Iris pigment epithelial cell (primary cell): ENCODE measurements at regions not wholly inside any gene's neighbourhood (a gene's known extent, or its start where the extent isn't known, plus 50 kb on each side); places are given as distances from the start of the nearest gene placed in this dataset.

Experiments
- DNase-seq: peaks from one replicate; pipeline ENCODE4 v3.0.0-alpha.2; 2011; ENCODE audit warnings: low read depth

DNA sequence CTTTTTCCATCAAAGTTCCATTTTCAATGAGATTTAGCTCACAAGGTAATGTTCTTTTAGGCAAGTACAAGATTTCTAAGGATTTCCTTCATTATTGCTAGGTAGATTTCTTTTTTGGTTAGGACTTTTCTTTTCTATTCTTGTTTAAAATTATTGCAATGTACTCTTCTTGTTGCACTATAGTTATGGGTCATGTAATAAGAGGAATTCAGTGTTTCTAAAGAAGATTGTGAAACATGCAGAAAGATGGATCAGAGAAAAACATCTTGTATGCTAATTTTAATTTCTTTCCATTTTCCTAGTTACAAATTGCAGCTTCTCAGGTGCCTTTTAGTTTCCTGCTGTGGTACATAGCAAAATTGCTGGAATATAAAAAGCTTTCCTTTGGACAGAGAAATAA, 56.1 kb downstream of the BTG1 start:
- no peak for DNase-seq

DNA sequence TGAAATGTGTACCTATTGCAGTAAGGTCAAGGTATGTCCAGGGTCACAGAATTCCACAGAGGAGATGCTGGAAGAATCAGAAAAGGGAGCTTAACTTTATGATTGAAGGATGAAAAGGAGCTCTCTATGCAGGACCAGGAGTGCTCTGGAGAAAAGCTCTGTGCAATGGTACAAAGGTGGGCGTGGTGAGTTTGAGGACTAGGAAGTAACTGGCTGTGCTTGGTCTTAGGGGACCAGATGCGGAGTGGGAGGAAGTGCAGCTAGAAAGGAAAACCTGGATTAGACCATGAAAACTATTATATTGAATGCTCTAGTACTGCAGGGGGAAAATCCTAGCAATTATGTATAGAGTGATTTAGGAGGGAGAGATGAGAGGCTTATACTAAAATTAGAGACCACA, 56.8 kb downstream of the BTG1 start:
- no peak for DNase-seq

DNA sequence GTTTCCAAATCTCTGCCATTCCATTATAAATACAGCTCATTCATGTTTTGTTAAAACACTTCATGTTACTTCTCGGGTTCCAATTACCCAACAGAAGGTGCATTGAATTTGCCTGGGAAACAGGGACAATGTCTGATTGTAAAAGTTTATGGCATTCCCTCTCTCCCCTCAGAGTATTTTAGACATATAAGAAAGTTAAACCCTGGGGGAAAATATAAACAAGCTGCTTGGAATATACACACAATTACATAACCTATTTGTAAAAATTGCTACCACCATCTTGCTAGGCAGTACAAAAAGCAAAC, 60.0 kb downstream of the BTG1 start:
- no peak for DNase-seq

DNA sequence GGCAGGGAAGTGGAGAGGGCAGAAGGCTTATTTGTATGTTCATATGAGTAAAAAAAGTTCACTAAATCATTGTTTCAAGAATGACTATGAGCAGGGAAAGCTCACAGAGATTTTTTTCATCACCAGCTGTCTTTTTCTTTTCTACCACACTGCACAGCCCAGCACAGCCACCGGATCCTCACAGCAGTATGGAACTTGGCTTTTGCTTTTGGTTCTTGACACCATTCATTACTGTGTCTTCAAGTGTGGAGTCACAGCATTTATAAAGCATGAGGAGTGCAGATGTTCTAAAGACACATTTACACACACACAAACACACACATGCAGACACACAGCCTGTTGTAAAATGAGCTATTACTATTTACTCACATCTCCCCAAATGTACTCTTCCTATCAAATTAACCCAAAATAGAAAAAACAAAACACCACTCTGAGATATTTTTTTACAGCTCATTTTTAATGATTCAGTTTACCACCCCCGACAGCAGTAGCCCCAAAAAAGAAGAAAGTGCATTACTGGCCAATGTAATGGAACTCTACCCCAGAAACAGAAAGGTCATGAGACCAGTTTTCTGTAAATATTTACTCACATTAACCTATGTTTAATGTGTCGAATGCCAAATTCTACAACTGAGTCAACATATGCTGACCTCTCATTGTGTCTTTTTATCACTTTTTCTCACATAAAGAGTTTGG, 60.5 kb downstream of the BTG1 start:
- DNase-seq: no peak

DNA sequence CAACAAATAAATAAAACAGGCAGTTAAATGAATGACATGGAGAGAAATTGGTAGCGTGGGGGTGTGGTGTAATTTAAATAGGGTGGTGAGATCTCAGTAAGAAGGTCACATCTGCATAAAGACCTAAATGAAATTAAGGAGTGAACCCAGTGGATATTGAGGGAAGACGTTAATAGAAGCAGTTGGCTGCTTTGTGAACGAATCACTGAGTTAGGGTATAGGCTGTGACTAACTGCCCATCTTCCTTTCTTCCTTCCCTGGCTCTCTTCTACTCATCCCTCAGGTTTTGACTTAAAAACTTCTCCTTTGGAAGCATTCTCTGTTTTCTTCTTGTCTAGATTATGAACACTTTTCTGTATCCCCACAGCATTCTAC, 64.7 kb downstream of the BTG1 start:
- no peak for DNase-seq

DNA sequence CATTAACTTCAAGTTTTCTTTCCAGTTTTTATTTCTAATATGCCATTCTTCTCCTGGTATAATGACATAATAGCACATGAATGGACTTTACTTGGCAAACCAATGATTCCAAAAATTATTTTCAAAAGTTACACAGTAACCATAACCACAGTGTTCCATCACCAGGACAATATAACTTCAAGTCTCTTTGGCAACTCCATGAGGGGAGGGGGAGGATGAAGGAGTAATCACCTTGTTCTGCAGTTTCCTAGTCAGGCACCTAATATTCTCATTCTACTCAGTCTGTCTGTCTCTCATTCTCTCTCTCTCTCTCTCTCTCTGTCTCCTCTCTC, 66.6 kb downstream of the BTG1 start:
- DNase-seq: no peak

DNA sequence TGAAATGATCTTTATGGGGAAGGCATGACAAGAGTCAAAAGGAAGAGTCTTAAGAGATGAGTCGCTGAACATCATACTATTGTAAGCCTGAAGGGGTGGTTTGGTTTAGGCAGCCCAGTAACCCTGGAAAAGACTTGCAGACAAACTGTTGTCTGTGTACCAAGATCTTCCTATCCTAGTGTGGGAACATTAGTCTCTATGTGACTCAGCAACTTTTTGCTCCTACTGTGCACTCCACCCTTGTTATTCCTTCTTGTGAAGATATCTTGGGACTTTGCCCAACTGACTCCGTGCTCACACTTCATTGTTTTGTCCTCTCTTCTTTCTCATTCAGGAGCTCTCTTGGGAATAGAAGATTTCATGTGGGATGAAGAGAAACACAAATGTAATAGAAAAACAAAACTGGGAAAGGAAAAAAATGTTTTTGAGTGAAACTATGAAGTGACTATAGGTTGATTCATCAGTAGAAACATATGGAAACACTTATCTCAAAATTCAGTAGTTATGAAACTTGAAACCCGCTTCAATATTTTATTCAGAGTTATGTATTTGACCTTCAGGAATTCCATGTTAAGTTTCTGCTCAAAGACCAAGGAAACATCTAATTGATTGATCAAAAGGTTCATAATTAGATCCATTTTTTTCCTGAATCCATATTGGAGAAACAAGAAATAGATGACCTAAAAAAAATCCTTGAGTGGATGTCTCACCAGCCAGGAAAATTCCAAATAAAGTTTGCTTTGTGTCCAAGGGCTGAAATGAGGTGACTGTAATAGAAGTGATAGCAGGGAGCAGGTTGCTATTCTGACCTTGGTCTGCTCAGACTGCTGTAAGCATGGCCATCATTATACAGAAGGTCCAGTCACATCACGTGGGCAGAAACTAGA, 67.2 kb downstream of the BTG1 start:
- DNase-seq: peak; percentile 95

DNA sequence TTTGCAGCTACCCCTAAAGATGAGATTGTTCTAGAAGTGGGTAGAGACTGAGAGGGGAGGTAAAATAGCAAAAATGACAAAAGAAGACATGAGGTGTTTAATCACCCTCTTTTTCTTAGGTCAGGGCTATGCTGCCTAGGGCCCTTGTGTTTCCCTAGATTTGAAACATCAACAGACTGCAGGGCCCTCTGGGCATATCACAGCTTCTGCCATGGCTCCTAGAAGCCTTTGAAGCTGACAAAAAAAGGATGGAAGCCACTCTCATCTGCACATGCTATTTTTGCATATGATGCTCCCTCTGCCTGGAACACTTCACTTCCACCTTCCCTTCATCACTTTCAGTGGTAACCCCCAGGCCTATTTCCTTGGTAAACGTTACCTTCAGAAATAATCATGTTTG, 68.1 kb downstream of the BTG1 start:
- no peak for DNase-seq

DNA sequence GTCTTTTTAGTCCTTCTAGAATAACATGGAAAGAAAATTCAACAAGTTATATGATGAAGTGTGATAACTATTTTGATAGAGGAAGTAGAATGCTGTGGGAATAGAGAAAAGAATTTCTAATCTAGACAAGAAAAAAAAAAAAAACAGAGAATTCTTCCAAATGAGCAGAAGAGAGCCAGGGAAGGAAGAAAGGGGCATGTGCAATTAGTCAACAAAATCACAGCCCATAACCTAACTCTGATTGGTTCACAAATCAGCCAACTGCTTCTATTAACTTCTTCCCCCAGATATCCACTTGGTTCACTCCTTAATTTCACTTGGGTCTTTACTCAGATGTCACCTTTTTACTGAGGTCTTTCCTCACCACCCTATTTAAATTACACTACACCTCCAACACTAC, 69.5 kb downstream of the BTG1 start:
- DNase-seq: no peak

DNA sequence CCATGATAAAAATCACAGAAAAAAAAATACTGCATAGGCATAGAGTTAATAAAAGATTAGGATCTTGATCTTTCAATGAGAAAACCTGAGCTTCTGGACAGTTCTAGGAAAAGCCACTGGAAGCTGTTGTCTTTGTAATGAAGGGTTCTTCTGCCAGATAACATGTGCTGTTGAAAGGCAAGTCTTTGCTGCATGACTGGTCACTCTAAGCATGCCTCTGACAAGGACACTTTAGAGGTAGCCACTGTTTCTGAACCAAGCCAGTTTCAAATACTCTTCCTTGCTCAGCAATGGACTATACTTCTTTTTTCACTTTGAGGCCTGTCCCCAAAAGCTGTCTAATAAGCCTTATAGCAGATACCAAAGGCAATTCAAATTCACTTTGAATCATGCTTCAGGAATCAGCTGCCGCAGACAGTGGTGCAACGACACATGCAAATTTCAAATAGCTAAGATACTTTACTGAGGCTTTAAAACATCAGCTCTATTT, 70.2 kb downstream of the BTG1 start:
- DNase-seq: peak; percentile 90

DNA sequence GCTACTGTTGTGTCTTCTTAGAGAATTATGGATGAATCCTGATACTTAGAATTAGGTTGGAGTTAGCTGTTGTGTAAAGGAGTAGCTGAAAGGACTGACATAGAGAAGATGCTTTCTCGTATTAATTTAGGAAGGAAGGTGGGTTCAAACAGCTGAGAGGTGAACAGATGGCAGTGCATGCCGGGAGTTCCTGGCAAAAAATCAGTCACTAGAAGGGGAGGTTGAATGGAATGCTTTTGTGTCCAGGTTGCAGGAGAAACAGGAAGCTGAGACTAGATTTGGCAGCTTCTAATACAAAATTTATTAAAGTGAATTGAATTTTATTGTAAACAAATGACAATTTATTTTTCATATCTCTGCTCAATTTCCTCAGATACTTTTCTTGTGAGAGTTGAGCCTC, 70.8 kb downstream of the BTG1 start:
- DNase-seq: no peak

DNA sequence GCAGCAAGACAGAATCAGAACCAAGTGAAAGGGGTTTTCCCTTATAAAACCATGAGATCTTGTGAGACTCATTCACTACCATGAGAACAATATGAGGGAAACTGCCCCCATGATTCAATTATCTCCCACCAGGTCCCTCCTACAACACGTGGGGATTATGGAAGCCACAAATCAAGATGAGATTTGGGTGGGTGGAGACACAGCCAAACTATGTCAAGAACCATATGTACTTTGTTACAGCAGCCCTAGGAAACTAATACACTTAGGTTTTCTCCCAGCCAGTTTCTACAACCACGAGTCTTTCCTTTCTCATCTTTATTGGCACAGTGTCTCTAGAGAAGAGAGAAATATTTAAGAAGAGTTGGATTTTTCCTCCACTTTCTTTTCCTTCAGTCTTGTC, 72.6 kb downstream of the BTG1 start:
- DNase-seq: no peak

DNA sequence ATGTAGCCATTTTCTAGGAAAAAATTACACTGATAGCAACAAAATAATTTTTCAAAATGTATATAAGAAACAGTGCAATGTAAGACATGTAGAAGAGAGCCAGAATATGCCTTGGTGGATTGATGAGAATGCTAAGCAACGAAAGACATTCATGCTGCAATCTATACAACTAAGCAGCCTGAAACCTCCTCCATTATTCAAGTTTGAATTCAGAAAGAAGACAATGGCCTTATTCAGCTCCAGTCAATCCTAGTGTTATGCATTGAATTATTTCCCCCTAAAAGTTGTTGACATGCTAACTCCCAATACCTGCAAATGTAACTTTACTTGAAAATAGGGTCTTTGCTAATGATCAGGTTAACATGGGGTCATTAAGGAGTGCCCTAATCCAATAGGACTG, 73.5 kb downstream of the BTG1 start:
- no peak for DNase-seq

DNA sequence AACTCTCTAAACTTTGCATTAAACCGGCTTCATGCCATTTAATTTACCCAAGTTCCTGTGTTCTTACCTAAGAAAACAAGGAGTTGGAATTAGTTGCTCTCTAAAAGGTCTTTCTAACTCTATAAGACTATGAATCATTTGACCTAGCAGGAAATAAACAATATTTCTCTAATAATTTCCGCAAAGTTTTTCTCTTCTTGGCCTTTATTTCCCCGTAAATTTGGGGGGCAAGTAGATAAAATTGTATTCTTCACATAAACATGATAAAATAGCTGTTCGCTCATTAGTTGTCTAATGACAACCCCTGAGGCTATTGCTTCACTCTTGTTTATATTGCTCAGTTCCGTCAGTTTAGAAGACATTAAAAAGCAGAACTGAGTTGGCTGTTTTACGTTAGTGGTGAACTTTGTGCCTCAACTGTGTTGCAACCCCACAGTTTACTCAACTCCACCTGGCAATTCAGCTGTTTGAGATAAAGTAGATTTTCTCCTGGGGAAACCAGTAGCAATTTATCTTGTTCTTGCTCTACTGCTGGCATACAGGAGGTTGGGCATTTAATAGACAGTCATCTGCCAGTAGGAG, 74.7 kb downstream of the BTG1 start:
- DNase-seq: peak; percentile 86

DNA sequence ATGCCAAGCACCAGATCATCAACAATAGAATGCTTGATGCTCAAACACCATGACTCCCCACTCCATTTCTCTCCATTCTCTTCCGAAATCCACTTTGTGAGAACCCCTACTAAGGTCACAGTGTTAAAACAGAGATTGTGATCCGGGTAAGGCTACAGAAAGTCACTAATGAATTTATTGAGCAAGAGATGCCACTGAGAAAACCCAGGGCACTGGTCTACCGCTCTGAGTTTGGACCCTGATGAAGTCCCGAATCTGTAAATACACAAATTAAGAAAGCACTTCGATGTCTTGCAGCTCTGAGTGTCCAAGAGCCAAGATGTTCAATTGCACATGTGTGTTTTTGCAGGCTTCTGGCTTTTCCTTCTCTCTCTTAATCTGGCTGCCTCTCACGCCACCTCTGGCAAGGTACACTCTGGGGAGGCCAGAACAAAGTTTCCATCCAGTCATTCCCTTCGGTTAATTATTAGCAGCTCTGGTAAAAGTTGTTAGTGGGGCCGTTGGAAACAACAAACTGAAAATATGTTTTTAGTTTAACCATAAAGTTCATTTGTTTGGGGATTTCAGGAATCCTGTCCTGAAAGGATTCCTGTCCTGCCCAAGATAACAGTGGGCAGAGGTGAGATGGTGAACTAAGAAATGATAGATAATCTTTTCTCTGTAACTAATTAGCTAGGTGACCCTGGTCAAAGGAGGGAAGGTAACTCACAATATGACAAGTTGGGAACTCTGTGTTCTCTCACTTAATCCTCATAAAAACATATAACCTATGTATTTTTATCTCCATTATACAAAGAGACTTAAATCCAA, 75.4 kb downstream of the BTG1 start:
- DNase-seq: no peak

DNA sequence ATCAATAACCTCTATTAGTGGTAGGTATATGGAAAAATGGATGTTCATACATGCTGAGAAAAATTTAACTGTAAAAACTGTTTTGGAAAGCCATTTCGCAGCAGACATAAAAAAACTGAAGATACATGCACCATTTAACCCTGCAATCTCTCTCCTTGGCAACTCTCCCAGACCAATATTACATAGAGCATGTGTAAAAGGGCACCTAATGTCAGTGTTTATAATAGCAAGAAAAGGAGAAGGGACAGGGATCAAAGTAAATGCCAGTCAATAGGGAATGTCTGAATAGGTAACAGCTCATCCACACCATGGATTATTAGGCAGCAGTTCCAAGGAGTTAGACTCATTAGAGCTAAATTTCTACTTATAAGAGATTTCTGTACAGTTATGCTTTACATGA, 77.2 kb downstream of the BTG1 start:
- DNase-seq: peak; percentile 51

DNA sequence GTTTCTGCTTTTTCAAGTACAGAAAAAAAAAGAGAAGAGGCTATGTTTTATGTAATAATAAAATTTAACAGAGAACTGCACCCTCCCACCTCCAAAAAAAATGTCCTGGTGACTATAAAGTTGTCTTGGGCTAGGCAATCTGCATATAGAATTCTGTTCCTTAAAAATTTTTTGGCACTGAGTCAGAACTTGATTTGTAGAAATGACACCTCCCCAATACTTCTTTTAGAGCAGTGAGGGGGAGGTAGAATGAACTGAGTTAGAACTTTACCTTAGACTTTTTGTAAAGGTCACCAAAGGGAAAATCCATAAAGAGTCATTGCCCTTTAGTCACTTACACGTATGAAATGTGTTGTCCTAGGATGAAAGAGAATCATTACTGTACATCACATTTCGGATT, 80.0 kb downstream of the BTG1 start:
- no peak for DNase-seq

DNA sequence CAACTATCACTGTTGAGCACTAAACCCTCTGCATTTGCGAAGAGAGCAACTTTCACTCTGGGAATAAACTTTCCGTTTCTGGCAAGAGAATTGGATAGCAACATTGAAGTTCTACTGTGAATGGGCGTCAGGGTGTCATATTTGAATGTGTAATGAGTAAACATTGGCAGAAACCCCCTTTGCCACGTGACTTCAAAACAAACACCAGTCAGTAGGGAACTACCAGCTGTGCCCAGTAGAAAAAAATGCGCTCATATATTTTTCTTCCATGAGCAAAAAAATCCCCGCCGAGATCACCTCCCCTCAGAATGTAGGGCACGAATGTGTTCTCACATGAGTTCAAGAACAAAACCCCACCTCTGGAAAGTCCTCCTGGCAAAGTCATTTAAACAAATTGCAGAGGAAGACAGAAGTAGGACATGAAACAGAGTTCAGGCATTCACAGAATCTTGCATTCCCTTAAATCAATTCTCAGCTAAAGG, 80.6 kb downstream of the BTG1 start:
- peak; percentile 55 for DNase-seq

DNA sequence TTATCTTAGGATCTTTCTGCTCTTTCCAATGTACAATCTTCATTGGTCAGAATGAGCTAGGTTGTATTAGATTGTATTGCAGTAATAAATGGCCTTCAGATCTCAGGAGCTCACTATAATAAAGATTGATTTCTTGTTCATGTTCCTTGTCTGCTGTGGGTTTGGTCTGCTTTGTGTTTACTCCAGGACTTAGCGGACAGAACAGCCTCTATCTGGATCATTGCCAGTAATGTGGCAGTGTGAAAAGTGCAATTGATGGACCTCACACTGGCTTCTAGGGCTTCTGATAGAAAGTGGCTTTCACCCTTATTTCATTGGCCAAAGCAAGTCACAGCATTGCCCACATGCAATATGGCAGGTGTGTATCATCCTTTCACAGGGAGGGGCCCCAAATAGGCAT, 81.2 kb downstream of the BTG1 start:
- no peak for DNase-seq

DNA sequence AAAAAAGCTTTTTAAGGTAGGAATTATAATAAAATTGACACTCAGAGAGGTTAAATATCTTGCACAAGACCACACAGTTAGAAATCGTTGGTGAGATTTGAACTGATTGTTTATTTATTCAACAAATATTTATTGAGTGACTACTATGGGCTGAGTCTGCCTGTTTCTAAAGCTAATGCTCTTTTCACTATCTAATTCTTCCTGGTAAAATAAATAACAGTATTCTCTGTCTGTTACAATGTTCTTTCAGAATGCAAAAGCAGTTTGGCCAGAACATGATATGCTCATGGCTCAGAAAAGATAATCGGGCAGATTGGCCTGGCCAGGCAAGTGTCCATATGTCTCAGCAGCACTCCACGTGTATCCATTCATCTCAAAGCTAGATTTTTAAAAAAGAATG, 82.0 kb downstream of the BTG1 start:
- peak; percentile 77 for DNase-seq

DNA sequence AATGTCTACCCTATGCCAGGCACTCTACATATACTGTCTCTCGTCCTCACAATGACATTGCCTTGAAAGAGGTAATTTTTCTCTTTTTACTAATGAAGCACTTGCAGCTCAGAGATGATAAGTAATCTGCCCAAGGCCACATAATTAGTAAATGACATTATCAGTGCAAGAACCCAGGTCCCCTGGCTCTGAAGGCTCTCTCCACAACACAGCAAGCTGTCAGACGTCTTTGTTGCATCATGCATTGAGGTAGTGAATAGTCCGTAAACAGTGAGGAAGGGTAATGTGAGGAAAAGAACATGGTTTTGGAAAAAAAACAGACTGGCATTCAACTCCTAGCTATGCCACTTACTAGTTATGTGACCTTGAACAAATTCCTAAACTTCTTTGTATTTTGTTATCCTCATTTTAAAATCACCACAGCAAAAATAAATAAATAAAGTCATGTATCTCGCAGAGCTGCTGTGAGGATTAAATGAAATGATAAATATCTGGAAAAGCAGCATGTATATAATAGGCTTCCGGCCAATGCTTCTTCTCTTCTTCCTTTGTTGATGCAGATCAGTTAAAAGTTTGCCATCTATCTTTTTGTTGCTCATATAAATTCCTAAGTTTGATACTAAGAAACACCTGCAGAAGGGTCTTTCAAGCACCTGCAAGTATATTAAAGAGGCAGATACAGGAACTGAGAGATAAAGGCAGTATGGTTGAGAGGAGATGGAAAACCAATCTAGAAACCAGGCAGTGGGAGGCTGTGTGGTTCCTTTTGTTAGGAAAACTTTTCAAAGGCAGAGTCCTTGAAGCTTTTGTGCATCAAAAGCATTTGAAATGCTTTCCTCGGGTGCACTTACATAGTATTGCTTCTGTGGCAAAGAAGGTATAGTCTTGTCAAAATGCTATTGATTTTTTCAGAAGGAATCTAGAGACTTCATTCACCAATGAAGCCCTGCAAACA, 82.8 kb downstream of the BTG1 start:
- no peak for DNase-seq
